GM19467 (cell line): ENCODE measurements at regions not wholly inside any gene's neighbourhood (a gene's known extent, or its start where the extent isn't known, plus 50 kb on each side); places are given as distances from the start of the nearest gene placed in this dataset.
A peak's percentile ranks its signal among the peaks of the same experiment; 100 is the strongest.

Source experiments
- ATAC-seq: cut with Tn5 transposase; IDR thresholded peaks from one replicate; pipeline ENCODE4 v1.9.1; 2021; ENCODE audit warnings: mild to moderate bottlenecking, moderate library complexity; ENCODE audit not compliant: unreplicated experiment

DNA sequence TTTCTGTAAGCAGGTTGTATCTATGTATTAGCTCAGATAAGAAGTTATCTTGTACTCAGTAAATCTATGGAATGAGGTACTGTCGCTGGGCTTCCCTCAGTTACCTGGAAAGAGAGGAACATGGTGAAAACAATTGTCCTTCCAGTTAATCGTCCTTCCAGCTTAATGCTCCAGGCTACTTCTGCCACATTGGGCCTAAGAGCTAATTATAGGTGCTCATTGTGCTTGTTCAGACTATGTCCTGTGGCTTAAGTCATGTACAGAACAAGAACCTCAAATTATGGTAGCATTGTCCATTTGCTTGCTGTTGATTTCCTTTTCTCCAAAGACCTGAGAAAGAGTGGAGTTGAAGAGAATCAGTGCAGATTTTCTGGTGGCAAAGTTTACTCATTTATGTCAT, 86.1 kb upstream of the MBL2 start:
- no peak for ATAC-seq

- no peak for ATAC-seq
These were observed 83.2 kb upstream of the MBL2 start for GRCh38 chr10:52855546-52856325.

DNA sequence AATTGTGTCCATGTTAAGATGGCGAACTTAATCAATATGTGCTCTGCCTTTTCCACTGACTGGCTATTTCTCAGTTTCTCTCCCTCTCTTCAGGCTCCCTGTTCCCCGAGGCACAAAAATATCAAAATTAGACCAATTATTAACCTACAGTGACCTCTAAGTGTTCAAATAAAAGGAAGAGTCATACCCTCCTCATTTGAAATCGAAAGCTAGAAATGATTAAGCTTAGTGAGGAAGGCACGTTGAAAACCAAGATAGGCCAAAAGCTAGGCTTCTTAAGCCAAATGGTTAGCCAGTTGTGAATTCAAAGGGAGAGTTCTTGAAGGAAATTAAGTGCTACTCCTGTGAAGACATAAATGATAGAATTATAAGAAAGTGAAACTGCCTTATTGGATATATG, 81.1 kb upstream of the MBL2 start:
- ATAC-seq, result peak; percentile 75

- ATAC-seq, result no peak
These were observed 64.2 kb upstream of the MBL2 start for GRCh38 chr10:52836816-52837215.
